Posterior vena cava (tissue), 2 donors: ENCODE measurements at regions not wholly inside any gene's neighbourhood (a gene's known extent, or its start where the extent isn't known, plus 50 kb on each side); places are given as distances from the start of the nearest gene placed in this dataset.

ENCODE experiments used
- DNase-seq: peaks from one replicate; pipeline ENCODE4 v3.0.0-alpha.2; 2020; ENCODE audit warnings: low spot score
- intact Hi-C, 2 donors: fragments of 100-400 bp; cut with DNase I; formaldehyde crosslinking; loops; one replicate each; pipeline versions ENCODE4 v1.14.1 to v1.14.2; 2022 to 2023
- donor health status: DM: yes; HTN: yes; CAD: no.
- donor health status: DM: yes; HTN: yes; CAD: no.

DNA sequence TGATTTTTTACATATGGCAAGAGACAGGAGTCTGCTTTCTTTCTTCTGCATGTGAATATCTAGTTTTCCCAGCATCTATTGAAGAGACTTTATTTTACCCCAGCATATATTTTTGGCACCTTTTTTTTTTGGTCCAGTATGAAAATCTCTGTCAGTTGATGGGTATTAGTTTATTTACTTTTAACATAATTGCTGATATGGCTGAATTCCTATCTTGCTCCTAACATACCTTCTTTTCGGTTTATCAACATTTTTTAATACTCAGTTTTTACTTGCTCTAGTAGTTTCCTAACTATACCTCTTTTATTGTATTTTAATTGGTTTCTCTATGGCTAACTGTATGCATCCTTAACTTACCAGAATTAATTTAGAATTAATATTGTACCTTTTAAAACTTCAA lies 77.5 kb upstream of the PDE7B start:
- intact Hi-C loops: no loop called here

GRCh38 chr6:135779213-135779612 lies 72.3 kb upstream of the PDE7B start:
- intact Hi-C loops: no loop called here

More for the DNA sequence above, 77.5 kb upstream of the PDE7B start:
- no peak for DNase-seq

GRCh38 chr6:135780326-135780725 lies 71.2 kb upstream of the PDE7B start:
- intact Hi-C loops: no loop called here
- no peak for DNase-seq

More at GRCh38 chr6:135779213-135779612, 72.3 kb upstream of the PDE7B start:
- DNase-seq: no peak

GRCh38 chr6:135782546-135782945 lies 69.0 kb upstream of the PDE7B start:
- intact Hi-C loops: no loop called here
- DNase-seq: no peak

DNA sequence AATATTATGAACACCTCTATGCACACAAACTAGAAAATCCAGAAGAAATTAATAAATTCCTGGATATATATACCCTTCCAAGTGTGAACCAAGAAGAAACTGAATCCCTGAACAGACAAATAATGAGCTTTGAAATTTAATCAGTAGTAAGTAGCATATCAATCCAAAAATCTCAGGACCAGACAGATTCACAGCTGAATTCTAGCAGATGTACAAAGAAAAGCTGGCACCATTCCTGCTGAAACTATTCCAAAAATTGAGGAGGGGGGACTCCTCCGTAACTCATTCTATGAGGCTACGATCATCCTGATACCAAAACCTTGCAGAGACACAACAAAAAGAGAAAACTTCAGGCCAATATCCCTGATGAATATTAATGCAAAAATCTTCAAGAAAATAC lies 67.0 kb upstream of the PDE7B start:
- intact Hi-C loops: no loop called here
- no peak for DNase-seq

GRCh38 chr6:135789375-135790050 lies 62.0 kb upstream of the PDE7B start:
- DNase-seq: no peak
- intact Hi-C loops: no loop called here

DNA sequence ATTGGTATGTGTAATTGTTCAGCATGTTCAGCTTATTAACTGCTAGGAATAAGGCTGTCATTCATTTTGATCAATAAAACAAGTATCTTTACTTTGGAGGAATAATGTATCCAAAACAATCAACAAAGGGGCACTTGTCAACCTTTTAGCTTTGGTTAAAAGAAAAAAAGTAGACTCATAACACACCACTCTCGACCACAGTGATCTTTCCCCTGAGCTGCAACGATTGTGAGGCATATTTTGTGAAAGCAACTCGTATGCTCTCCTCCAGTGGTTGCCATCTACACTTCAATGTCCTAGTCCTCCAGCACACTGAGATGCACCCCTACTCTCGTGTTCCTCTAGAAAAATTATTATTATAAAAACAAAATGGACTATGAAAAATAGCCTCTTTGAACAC lies 60.1 kb upstream of the PDE7B start:
- intact Hi-C loops: no loop called here
- no peak for DNase-seq

DNA sequence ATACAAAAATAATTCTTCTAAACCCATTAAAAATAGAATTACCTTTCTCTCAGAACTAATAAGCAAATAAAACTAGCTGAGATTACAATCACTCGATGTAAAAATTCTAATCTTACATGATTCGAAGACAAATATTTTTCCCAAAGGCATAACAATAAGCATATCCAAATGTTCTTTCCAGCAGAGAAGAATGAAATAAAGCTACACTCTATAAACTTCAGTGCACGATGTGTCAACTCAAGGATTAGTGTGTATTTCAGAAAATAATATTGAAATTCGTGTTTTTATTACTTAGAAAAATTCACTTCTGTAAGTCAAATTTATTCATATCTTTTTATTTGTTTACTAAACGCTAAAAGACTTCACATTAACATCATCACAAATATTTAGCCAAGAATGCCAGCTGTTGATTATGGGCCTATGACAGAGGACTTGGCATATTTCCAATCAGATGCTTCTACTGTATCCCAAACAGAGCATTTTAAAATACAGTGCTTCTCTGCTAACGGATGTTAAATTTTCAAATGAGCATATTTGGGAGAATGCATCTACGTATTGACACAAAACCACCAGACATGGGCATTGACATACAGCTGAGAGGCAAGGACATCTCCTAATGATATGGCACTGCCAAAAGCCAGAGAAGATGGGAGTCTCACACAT lies 54.7 kb upstream of the PDE7B start:
- intact Hi-C loops: no loop called here
- DNase-seq: no peak

GRCh38 chr6:135797361-135797760 lies 54.1 kb upstream of the PDE7B start:
- intact Hi-C loops: no loop called here

DNA sequence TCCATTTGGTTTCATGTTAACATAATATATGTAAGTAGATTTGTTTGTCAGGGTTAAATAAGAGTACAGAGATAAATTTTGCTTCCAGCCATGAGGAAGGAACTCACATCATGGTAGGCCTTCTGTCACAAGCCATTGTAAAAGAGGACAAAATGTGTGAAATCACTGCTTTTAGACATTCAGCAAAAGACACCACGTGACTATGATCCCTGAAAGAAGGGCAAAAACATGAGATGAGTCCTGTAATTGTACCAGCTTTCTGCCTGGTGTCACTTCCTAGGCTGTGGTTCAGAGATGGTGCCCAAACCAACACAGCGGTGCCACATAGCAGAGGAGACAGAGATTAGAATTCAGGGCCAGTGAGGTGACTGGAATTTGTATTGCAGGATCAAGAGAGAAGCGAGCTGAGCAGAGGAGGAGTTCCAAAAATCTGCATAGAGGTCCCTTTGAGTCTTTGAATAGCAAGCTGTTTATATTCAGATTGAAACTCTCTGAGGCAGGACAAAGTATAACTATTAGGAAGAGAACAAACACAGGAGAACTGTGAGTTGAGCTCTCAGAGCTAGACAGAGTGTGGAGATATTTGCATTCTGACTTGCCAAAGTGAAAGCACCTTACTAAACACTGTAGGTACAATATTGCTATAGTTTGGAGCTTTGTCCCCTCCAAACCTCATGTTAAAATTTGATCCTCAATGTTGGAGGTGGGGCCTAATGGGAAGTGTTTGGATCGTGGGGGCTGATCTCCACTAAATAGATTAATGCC lies 52.6 kb upstream of the PDE7B start:
- intact Hi-C loops: no loop called here
- DNase-seq: no peak

More at GRCh38 chr6:135797361-135797760, 54.1 kb upstream of the PDE7B start:
- DNase-seq: no peak
